GM12872 (cell line): ENCODE measurements at regions not wholly inside any gene's neighbourhood (a gene's known extent, or its start where the extent isn't known, plus 50 kb on each side); places are given as distances from the start of the nearest gene placed in this dataset.

Experiments
- TF ChIP-seq, protein P1 (sequence below): IDR thresholded peaks from 3 replicates; pipeline ENCODE4 v1.5.1; 2011; ENCODE audit warnings: low read depth, mild to moderate bottlenecking, low read length, moderate library complexity; ENCODE audit not compliant: insufficient read depth

DNA sequence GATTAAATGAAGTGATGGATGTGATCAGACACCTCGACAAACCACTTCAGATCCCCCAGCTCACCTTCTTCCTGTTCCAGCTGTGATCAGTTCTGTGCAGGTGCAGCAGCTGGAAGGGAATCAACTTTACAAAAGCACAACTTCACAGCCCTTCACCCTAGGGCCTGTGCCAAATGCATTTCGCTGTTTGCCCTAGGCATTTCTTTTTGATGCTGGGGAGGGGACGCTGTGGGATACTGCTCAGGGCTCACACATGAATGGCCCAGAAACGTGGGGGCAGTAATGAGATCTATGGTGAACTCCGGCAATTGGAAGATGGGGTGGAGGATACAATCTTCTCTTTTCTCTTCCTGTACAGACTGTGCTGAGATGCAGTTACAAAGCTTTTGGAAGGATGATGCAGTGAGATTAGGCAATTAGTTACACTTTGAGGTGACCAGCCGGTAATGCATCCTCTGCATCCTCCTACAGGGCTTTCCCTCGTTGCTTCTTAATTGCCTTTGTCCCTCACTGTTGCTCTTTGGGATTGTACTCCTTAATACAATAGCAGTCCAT lies 215.1 kb upstream of the PITX2 start:
- TF ChIP-seq, protein P1, sequence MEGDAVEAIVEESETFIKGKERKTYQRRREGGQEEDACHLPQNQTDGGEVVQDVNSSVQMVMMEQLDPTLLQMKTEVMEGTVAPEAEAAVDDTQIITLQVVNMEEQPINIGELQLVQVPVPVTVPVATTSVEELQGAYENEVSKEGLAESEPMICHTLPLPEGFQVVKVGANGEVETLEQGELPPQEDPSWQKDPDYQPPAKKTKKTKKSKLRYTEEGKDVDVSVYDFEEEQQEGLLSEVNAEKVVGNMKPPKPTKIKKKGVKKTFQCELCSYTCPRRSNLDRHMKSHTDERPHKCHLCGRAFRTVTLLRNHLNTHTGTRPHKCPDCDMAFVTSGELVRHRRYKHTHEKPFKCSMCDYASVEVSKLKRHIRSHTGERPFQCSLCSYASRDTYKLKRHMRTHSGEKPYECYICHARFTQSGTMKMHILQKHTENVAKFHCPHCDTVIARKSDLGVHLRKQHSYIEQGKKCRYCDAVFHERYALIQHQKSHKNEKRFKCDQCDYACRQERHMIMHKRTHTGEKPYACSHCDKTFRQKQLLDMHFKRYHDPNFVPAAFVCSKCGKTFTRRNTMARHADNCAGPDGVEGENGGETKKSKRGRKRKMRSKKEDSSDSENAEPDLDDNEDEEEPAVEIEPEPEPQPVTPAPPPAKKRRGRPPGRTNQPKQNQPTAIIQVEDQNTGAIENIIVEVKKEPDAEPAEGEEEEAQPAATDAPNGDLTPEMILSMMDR, result no peak

DNA sequence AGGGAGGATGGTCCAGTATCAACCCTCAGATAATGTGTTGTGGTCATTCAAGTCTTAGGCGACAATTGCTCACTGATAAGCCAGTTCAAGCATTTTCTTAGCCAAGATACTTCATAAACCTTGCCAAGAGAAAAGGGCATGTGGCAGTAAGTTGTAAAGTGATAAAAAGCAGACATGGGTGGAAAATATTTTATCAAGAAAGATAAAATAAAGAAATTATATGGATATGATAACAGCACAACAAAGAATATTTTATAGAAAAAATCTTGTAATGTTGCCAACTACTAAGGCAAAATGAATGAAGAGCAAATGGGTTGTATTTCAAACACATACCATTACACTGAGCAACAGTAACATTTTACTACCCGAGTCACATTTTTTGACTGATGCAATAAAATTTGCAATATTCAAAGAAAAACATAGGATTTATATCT lies 217.4 kb upstream of the PITX2 start:
- TF ChIP-seq, protein P1, result no peak

DNA sequence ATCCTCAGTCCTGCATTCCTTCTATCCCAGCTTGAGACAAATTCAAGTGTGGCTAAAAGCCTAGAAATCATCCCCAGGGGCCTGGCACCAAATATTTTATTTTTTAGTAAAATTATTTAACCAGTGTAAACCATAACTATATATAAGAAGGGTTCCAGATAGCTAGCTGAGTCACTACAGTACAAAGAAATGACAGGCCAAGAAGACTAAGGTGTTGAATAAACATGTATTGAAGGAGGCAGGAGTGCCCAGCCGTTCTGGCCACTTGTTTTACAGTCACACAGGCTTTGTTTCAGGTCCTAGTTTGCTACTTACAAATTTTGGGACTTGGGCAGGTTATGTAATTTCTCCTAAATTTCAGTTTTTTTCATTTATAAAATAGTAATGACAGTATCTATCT lies 225.9 kb upstream of the PITX2 start:
- TF ChIP-seq, protein P1, result no peak

DNA sequence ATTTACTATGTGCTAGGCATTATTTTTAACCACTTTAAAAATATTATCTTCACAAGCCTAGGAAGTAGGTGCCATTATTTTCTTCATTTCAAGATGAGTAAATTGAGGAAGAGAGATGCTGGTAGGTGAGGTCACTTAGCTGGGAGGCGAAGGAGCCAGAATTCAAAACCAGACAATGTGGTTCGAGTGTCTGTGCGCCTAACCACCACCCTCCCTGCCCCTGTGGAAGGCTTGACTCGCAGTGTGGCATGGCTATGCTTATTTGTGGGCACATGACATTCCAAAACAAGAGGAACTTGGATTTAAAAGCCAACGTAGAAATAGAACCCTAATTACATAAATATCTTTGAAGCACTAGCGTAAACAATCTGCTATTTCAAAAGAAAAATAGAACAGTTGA lies 226.6 kb upstream of the PITX2 start:
- TF ChIP-seq, protein P1, result no peak

DNA sequence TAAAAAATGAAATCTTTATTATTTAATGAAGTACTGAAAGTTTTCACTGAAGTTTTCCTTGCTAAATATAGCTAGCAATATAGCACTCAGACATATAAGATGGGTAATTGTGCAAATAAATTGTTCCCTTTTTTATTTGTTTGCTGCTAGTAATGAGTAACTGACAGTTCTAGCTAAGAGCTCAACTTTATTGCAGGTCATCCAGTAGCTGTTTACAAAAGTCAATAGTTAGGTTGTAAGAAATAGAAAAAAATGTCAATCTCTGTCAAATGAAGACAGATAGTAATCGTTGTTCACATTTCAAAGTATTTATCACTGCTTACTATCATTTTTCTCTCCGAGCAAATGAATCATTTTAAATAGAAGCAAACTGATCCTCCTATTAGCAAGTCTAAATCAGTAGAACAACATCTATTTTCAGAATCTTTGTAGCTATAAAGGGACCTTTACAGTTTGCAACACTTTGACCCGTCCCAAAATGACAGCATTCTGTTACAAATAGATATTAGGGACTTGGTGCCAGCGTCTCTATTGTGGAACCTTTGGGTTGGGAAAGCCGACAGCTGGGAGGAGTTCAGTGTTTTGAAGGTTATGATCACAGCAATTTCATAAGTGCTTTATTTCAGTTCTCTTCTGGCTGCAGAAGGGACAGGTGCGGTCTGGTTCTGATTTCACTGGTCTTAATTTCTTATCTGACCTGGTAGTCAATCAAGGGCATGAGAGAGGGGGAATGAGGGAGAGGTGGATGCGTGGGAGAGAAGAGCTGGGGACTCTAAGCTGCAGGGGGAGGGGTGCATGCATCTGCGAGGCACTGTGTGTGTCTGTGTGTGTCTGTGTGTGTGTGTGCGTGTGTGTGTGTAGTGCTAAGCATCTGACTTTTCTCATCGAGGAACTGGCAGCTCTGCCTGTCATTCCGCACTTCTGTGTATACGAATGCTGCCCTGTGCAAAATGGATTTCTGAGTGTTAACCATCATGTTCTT lies 227.9 kb upstream of the PITX2 start:
- TF ChIP-seq, protein P1, result no peak

DNA sequence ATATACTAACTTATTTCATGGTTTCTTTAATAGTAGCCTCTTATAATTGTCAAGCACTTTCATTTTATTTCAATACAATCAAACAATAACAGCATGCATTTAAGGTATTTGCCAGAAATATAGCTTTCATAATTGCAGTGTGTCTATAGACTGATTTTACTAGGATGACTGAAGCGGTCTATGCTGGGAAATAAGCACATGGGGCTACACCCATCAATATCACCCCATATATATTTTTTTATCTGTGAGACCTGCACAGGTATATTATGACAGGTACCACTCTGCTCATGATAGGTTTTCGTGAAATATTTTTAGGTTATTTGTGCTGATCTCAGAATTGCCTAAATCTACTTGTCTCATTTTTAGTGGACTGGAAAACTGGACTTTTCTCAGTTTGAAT lies 229.1 kb upstream of the PITX2 start:
- TF ChIP-seq, protein P1, result no peak

DNA sequence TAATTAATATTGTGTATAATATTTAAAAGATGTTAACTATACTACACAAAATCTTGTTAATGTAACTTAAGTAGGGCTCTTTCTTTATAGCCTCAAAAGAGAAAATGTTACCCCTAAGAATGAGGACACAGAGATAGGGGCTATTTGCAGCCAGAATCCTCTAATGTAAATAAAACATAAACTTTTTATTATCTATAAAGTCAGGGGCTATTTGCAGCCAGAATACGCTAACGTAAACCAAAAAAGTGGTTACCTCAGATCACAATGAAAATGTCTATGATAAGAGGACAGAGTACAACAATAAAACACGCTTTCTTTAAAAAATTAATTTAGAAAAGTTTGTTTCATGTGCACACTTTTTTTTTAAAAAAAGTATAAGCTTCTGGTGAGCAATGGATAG lies 229.9 kb upstream of the PITX2 start:
- TF ChIP-seq, protein P1, result no peak
